ENCODE measurements at regions not wholly inside any gene's neighbourhood (a gene's known extent, or its start where the extent isn't known, plus 50 kb on each side); places are given as distances from the start of the nearest gene placed in this dataset.

- TF ChIP-seq, protein P1, sequence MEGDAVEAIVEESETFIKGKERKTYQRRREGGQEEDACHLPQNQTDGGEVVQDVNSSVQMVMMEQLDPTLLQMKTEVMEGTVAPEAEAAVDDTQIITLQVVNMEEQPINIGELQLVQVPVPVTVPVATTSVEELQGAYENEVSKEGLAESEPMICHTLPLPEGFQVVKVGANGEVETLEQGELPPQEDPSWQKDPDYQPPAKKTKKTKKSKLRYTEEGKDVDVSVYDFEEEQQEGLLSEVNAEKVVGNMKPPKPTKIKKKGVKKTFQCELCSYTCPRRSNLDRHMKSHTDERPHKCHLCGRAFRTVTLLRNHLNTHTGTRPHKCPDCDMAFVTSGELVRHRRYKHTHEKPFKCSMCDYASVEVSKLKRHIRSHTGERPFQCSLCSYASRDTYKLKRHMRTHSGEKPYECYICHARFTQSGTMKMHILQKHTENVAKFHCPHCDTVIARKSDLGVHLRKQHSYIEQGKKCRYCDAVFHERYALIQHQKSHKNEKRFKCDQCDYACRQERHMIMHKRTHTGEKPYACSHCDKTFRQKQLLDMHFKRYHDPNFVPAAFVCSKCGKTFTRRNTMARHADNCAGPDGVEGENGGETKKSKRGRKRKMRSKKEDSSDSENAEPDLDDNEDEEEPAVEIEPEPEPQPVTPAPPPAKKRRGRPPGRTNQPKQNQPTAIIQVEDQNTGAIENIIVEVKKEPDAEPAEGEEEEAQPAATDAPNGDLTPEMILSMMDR (conservative IDR thresholded peaks at IDR 0.05; ENCODE audit: low read depth, low read length): no peak
- TF ChIP-seq BHLHE40 (IDR thresholded peaks at IDR 0.05; ENCODE audit: low read depth, low read length) (no peak), USF2 (IDR thresholded peaks at IDR 0.05; ENCODE audit: low read depth, low read length) (no peak), RCOR1 (IDR thresholded peaks at IDR 0.05; ENCODE audit: insufficient replicate concordance, low read length) (no peak), SMC3 (IDR thresholded peaks at IDR 0.05; ENCODE audit: low read depth, low read length) (no peak), POLR2A (IDR thresholded peaks at IDR 0.05; ENCODE audit: low read depth, low read length) (no peak), NFE2L2 (IDR thresholded peaks at IDR 0.05; ENCODE audit: low read depth, low read length) (no peak)
Observed at GRCh38 chr2:240287011-240287410, 146.6 kb upstream of the OTOS start.

Data from IMR-90 (cell line).